BLaER1 treated with 17β-estradiol and CSF1 and Interleukin-3, amounts not matched to agents 10 nM and 100 nM (cell line): ENCODE measurements at regions not wholly inside any gene's neighbourhood (a gene's known extent, or its start where the extent isn't known, plus 50 kb on each side); places are given as distances from the start of the nearest gene placed in this dataset.

ENCODE experiments used
- H3K27ac ChIP-seq, 11 experiments: shearing (Covaris generic); formaldehyde crosslinking; 2 replicates each; pipeline ENCODE4 v1.8.1; 2022
- H3K27me3 ChIP-seq, 11 experiments: shearing (Covaris generic); formaldehyde crosslinking; 2 replicates each; pipeline ENCODE4 v1.8.1; 2022
- H3K36me3 ChIP-seq, 11 experiments: shearing (Covaris generic); formaldehyde crosslinking; 2 replicates each; pipeline ENCODE4 v1.8.1; 2022
- H3K4me1 ChIP-seq, 10 experiments: shearing (Covaris generic); formaldehyde crosslinking; 2 replicates each; pipeline ENCODE4 v1.8.1; 2022
- H3K4me2 ChIP-seq, 11 experiments: shearing (Covaris generic); formaldehyde crosslinking; 2 replicates each; pipeline ENCODE4 v1.8.1; 2022
- H3K4me3 ChIP-seq, 10 experiments: shearing (Covaris generic); formaldehyde crosslinking; 2 replicates each; pipeline ENCODE4 v1.8.1; 2022
- H3K9ac ChIP-seq, 11 experiments: shearing (Covaris generic); formaldehyde crosslinking; 2 replicates each; pipeline ENCODE4 v1.8.1; 2022
- H3K9me3 ChIP-seq, 11 experiments: shearing (Covaris generic); formaldehyde crosslinking; replicated peaks in 1 of 11; 2 replicates each; pipeline ENCODE4 v1.8.1; 2022
- H4K20me1 ChIP-seq, 11 experiments: shearing (Covaris generic); formaldehyde crosslinking; 2 replicates each; pipeline ENCODE4 v1.8.1; 2022
- Cebpa-rat ChIP-seq, 11 experiments: shearing (Covaris generic); IDR thresholded peaks; 2 replicates each; pipeline ENCODE4 v1.8.1; 2022

GRCh38 chr4:20454515-20454914, 202.8 kb downstream of the SLIT2 start:
- Histone ChIP-seq H3K9me3 (no peaks in the 10 kb centered on the region), H4K20me1 (peaks cover 0 to 3% (median 0%) of the 10 kb centered on the region in 11 experiments; a peak in 1 of 22 replicates), H3K4me2 (no peak overlapping the region), H3K27ac (no peak overlapping the region), H3K9ac (no peak overlapping the region), H3K4me3 (no peak overlapping the region), H3K36me3 (no peaks in the 10 kb centered on the region), H3K4me1 (no peaks in the 10 kb centered on the region), H3K27me3 (no peaks in the 10 kb centered on the region)
- no peak for TF ChIP-seq Cebpa-rat (IDR thresholded peaks at IDR 0.05)

DNA sequence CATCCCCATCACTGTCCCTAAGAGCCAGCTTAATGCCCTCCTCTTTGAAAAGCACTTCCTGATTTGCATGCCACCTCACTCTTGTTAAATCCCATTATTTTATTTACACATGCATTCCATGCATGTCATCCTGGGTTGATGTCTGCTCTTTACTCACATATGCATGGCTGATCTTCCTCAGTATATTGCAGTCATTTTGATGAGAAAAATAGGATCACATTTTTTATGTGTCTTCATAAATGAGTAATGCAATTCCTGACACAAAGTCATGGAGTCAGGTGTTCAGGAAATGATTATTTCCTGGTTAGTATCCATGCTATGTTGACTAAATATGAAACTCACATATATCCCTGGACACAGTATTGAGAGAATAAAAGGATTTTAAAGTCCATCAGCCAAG, 204.7 kb downstream of the SLIT2 start:
- no peaks in the 10 kb centered on the region for H3K27me3 ChIP-seq
- H3K4me2 ChIP-seq, result no peak overlapping the region
- H3K27ac ChIP-seq, result no peak overlapping the region
- no peak overlapping the region for H3K9ac ChIP-seq
- no peaks in the 10 kb centered on the region for H3K9me3 ChIP-seq
- H3K4me1 ChIP-seq, result no peaks in the 10 kb centered on the region
- no peaks in the 10 kb centered on the region for H3K36me3 ChIP-seq
- peaks cover 0 to 3% (median 0%) of the 10 kb centered on the region in 11 experiments; a peak in 1 of 22 replicates for H4K20me1 ChIP-seq
- no peak overlapping the region for H3K4me3 ChIP-seq
- TF ChIP-seq Cebpa-rat (IDR thresholded peaks at IDR 0.05), result no peak

DNA sequence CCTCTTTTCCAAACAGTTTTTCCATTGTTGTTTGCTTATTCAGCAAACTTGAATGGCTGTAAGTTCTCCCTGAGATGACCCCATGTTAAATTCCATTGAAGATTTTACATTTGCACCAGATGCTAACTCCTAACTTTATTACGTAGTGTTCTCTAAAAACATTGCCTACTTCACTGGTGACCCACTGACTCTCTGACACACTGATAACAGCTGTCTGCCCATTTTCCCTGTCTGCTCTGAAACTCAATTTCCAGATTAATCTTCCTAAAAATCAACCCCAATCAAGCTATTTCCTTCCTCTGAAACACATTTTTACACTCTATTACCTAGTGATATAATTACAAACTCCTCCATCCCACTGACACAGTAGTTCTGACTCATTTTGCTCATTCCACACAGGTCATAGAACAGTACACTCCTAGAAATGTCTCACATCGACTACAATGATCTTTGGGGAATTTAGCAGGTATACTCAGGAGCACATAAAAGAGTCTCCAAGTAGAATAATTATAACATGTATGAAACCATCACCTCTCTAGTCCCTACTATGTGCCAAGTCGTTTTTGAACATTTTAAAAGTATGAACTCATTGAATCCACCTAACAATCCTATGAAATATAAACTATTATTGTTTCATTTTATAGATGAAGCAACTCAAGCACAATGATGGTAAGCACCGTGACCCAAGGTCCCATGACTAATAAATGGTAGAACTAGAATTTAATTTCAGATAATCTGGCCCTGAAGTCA, 210.9 kb downstream of the SLIT2 start:
- TF ChIP-seq Cebpa-rat (IDR thresholded peaks at IDR 0.05), result no peak
- H3K4me3 ChIP-seq, result no peak overlapping the region

GRCh38 chr4:20463176-20463430, 211.4 kb downstream of the SLIT2 start:
- Histone ChIP-seq H3K27ac (no peak overlapping the region), H3K4me2 (no peak overlapping the region), H3K4me3 (no peak overlapping the region), H3K36me3 (no peaks in the 10 kb centered on the region), H4K20me1 (no peaks in the 10 kb centered on the region), H3K9me3 (no peaks in the 10 kb centered on the region), H3K9ac (no peak overlapping the region), H3K4me1 (no peaks in the 10 kb centered on the region), H3K27me3 (no peaks in the 10 kb centered on the region)
- no peak for TF ChIP-seq Cebpa-rat (IDR thresholded peaks at IDR 0.05)

More for the DNA sequence above, 210.9 kb downstream of the SLIT2 start:
- Histone ChIP-seq H3K9me3 (no peaks in the 10 kb centered on the region), H3K4me1 (no peaks in the 10 kb centered on the region), H3K36me3 (no peaks in the 10 kb centered on the region), H4K20me1 (no peaks in the 10 kb centered on the region), H3K4me2 (no peak overlapping the region), H3K27ac (no peak overlapping the region), H3K9ac (no peak overlapping the region), H3K27me3 (no peaks in the 10 kb centered on the region)

DNA sequence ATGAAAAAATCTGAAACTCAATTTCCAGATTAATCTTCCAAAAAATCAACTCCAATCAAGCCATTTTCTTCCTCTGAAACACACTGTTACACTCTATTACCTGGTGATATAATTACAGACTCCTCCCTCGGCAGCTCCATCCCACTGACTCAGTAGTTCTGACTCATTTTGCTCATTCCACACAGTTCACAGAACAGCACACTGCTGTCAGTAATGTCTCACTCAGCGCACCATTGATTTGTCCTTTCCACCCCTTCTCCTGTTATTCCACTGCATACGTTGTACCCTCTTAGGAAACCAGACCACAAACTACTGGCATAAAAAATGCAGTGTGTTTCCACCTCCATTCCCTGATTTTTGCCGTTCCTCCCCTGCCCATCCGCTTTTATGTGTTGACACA, 212.7 kb downstream of the SLIT2 start:
- Histone ChIP-seq H3K36me3 (no peaks in the 10 kb centered on the region), H3K27me3 (no peaks in the 10 kb centered on the region), H3K4me2 (no peak overlapping the region), H4K20me1 (no peaks in the 10 kb centered on the region), H3K9me3 (no peaks in the 10 kb centered on the region), H3K4me1 (no peaks in the 10 kb centered on the region), H3K9ac (no peak overlapping the region), H3K4me3 (no peak overlapping the region), H3K27ac (no peak overlapping the region)
- TF ChIP-seq Cebpa-rat (IDR thresholded peaks at IDR 0.05), result no peak

DNA sequence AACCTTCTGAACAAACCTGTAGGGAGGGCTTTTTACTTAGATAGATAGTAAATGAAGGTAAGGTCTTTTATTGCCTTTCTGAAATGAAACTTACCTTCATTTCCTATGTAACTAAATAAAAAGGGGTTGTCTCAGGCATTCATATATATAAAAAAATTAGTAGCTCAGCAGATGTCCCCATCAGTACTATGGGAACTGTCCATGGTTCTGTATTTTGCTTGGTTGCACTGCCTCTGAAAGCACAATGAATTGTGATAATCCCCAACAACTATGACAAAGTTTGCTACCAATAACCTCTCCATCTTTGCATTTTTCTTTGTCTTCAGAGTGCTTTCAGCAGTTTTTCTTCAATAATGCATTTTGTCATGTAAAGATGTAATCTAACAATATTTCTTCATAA, 222.4 kb downstream of the SLIT2 start:
- TF ChIP-seq Cebpa-rat (IDR thresholded peaks at IDR 0.05), result no peak
- no peaks in the 10 kb centered on the region for H3K9me3 ChIP-seq

DNA sequence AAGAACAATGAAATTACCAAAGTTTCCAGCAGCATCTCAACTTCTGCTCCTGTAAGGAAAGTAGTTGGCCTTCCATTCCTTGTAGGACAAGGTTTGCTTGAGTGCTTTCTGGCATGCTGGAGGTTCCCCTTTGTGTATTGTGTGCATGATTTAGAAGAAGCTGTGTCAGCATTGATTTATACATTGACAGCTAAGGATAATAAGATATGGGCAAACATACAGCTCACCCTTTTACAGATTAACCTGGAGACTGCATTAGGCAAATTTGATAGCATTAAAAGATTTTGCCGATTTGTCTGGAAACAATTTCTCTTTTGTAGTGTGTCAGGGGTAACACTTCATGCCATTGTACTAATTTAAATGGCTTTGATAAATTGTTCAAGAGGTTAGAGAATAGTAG, 221.8 kb upstream of the PACRGL start:
- H3K27ac ChIP-seq, result no peak overlapping the region
- TF ChIP-seq Cebpa-rat (IDR thresholded peaks at IDR 0.05), result no peak
- H3K4me1 ChIP-seq, result no peaks in the 10 kb centered on the region
- H3K9me3 ChIP-seq, result no peaks in the 10 kb centered on the region
- no peak overlapping the region for H3K4me2 ChIP-seq
- H3K36me3 ChIP-seq, result no peaks in the 10 kb centered on the region
- H4K20me1 ChIP-seq, result no peaks in the 10 kb centered on the region
- H3K4me3 ChIP-seq, result no peak overlapping the region
- H3K9ac ChIP-seq, result no peak overlapping the region
- no peaks in the 10 kb centered on the region for H3K27me3 ChIP-seq

More for the DNA sequence above, 222.4 kb downstream of the SLIT2 start:
- Histone ChIP-seq H3K4me2 (no peak overlapping the region), H3K4me1 (no peaks in the 10 kb centered on the region), H3K9ac (no peak overlapping the region), H4K20me1 (no peaks in the 10 kb centered on the region), H3K4me3 (no peak overlapping the region), H3K27me3 (no peaks in the 10 kb centered on the region), H3K27ac (no peak overlapping the region), H3K36me3 (no peaks in the 10 kb centered on the region)

- Histone ChIP-seq H3K4me2 (no peak overlapping the region), H3K27ac (no peak overlapping the region), H3K36me3 (no peaks in the 10 kb centered on the region), H3K27me3 (no peaks in the 10 kb centered on the region), H4K20me1 (no peaks in the 10 kb centered on the region), H3K4me1 (no peaks in the 10 kb centered on the region), H3K4me3 (no peak overlapping the region), H3K9ac (no peak overlapping the region), H3K9me3 (no peaks in the 10 kb centered on the region)
- no peak for TF ChIP-seq Cebpa-rat (IDR thresholded peaks at IDR 0.05)
Measured at GRCh38 chr4:20480165-20480947, 219.9 kb upstream of the PACRGL start.

- Histone ChIP-seq H3K27me3 (no peaks in the 10 kb centered on the region), H3K9me3 (no peaks in the 10 kb centered on the region), H3K4me3 (no peak overlapping the region), H3K27ac (no peak overlapping the region), H3K36me3 (no peaks in the 10 kb centered on the region), H3K4me2 (no peak overlapping the region), H4K20me1 (no peaks in the 10 kb centered on the region), H3K9ac (no peak overlapping the region), H3K4me1 (no peaks in the 10 kb centered on the region)
- no peak for TF ChIP-seq Cebpa-rat (IDR thresholded peaks at IDR 0.05)
Measured at GRCh38 chr4:20483416-20483815, 216.8 kb upstream of the PACRGL start.

DNA sequence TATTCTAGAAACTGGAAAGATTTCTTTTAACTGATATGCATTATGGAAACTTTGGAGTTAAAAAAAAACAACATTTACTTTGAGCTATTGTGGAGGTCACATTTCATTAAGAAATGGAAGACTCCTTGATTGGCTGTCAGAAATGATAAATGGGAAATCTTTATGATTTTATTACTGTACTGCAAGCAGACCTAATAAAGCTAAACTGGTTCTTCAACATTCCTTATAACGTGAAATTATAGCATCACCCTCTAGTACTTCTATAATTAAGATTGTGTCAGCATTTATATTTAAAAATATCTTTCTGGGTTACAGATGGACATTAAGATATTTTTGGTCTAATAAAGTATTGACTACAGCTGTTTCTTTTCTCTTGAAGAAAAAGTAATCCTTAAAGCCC, 213.8 kb upstream of the PACRGL start:
- H3K27ac ChIP-seq, result no peak overlapping the region
- H3K4me2 ChIP-seq, result no peak overlapping the region
- H3K27me3 ChIP-seq, result no peaks in the 10 kb centered on the region
- H3K9me3 ChIP-seq, result no peaks in the 10 kb centered on the region
- H3K9ac ChIP-seq, result no peak overlapping the region
- H3K4me3 ChIP-seq, result no peak overlapping the region
- no peaks in the 10 kb centered on the region for H3K36me3 ChIP-seq
- no peaks in the 10 kb centered on the region for H4K20me1 ChIP-seq
- TF ChIP-seq Cebpa-rat (IDR thresholded peaks at IDR 0.05), result no peak
- peaks cover 0 to 4% (median 0%) of the 10 kb centered on the region in 10 experiments; a peak in 1 of 20 replicates for H3K4me1 ChIP-seq
